ENCODE measurements at regions not wholly inside any gene's neighbourhood (a gene's known extent, or its start where the extent isn't known, plus 50 kb on each side); places are given as distances from the start of the nearest gene placed in this dataset.

GRCh38 chr17:36739208-36739607 lies 137.8 kb downstream of the MRM1 start:
- TF ChIP-seq, protein P1, sequence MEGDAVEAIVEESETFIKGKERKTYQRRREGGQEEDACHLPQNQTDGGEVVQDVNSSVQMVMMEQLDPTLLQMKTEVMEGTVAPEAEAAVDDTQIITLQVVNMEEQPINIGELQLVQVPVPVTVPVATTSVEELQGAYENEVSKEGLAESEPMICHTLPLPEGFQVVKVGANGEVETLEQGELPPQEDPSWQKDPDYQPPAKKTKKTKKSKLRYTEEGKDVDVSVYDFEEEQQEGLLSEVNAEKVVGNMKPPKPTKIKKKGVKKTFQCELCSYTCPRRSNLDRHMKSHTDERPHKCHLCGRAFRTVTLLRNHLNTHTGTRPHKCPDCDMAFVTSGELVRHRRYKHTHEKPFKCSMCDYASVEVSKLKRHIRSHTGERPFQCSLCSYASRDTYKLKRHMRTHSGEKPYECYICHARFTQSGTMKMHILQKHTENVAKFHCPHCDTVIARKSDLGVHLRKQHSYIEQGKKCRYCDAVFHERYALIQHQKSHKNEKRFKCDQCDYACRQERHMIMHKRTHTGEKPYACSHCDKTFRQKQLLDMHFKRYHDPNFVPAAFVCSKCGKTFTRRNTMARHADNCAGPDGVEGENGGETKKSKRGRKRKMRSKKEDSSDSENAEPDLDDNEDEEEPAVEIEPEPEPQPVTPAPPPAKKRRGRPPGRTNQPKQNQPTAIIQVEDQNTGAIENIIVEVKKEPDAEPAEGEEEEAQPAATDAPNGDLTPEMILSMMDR (IDR thresholded peaks at IDR 0.05) = no peak
- no peak for TF ChIP-seq POLR2A (IDR thresholded peaks at IDR 0.05)
